SK-N-SH (cell line): ENCODE measurements at regions not wholly inside any gene's neighbourhood (a gene's known extent, or its start where the extent isn't known, plus 50 kb on each side); places are given as distances from the start of the nearest gene placed in this dataset.

Experiments
- CTCF ChIA-PET: fragments of 300-600, 350-600 bp; formaldehyde crosslinking; extraction: SDS; loops from one replicate; lab custom pipeline; 2021; lab: Yijun Ruan, JAX
- POLR2A ChIA-PET: fragments of 350-600 bp; sonication (Branson Sonifier 250); formaldehyde crosslinking; extraction: SDS; loops from one replicate; lab custom pipeline; 2020; ENCODE audit warnings: antibody characterized with exemption, inconsistent platforms; lab: Yijun Ruan, JAX
- DNase-seq: peaks from one replicate; pipeline ENCODE4 v3.0.0; 2012
- H2AFZ ChIP-seq: fragments of 200-600 bp; sonication (generic); 2 replicates; pipeline ENCODE4 v1.8.1; 2016; ENCODE audit warnings: antibody characterized with exemption, mild to moderate bottlenecking, low read depth
- H3F3A ChIP-seq: fragments of 200-600 bp; sonication (generic); replicated peaks from 2 replicates; pipeline ENCODE3; 2016; ENCODE audit warnings: antibody characterized with exemption, mild to moderate bottlenecking; ENCODE audit not compliant: insufficient read depth
- H3K27ac ChIP-seq, 2 experiments: fragments of 200-500 bp in 1 of 2; fragments of 200-600 bp in 1 of 2; sonication (Bioruptor generic) in 1 of 2; sonication (generic), shearing (Covaris generic) in 1 of 2; 2 replicates each; pipeline versions ENCODE4 v1.5.1 to v1.6.1; 2014 to 2016; ENCODE audit warnings: low read depth in 2 of 2, inconsistent platforms in 1 of 2, low read length in 1 of 2, mild to moderate bottlenecking in 1 of 2, mixed read lengths in 1 of 2
- H3K27me3 ChIP-seq: fragments of 200-600 bp; sonication (generic), shearing (Covaris generic); 2 replicates; pipeline ENCODE4 v1.6.1; 2016; ENCODE audit warnings: mixed run types; ENCODE audit not compliant: insufficient read depth
- H3K36me3 ChIP-seq, 2 experiments: fragments of 200-500 bp in 1 of 2; fragments of 200-600 bp in 1 of 2; sonication (Bioruptor generic) in 1 of 2; sonication (generic) in 1 of 2; replicated peaks in 1 of 2; 2 replicates each; pipeline versions ENCODE3 to v1.5.1; 2014 to 2016; ENCODE audit warnings: low read length in 1 of 2, mild to moderate bottlenecking in 1 of 2; ENCODE audit not compliant: insufficient read depth in 2 of 2, control insufficient read depth in 1 of 2
- H3K4me1 ChIP-seq, 2 experiments: fragments of 200-500 bp in 1 of 2; fragments of 200-600 bp in 1 of 2; sonication (Bioruptor generic) in 1 of 2; sonication (generic), shearing (Covaris generic) in 1 of 2; 2 replicates each; pipeline versions ENCODE4 v1.5.1 to v1.6.1; 2014 to 2016; ENCODE audit warnings: low read depth in 1 of 2, low read length in 1 of 2, mixed run types in 1 of 2; ENCODE audit not compliant: insufficient read depth in 2 of 2, control insufficient read depth in 1 of 2
- H3K4me2 ChIP-seq: fragments of 200-600 bp; sonication (generic), shearing (Covaris generic); 2 replicates; pipeline ENCODE4 v1.6.1; 2017; ENCODE audit warnings: mixed run types
- H3K4me3 ChIP-seq, 2 experiments: fragments of 200-500 bp in 1 of 2; fragments of 200-600 bp in 1 of 2; sonication (Bioruptor generic) in 1 of 2; sonication (generic), shearing (Covaris generic) in 1 of 2; 2 replicates each; pipeline versions ENCODE4 v1.5.1 to v1.8.1; 2014 to 2016; ENCODE audit warnings: low read depth in 2 of 2, inconsistent platforms in 1 of 2, low read length in 1 of 2, mild to moderate bottlenecking in 1 of 2, mixed read lengths in 1 of 2, moderate library complexity in 1 of 2
- H3K79me2 ChIP-seq: fragments of 200-600 bp; sonication (generic); 2 replicates; pipeline ENCODE4 v1.8.1; 2017; ENCODE audit warnings: mild to moderate bottlenecking; ENCODE audit not compliant: insufficient read depth
- H3K9ac ChIP-seq: fragments of 200-600 bp; sonication (generic); 2 replicates; pipeline ENCODE4 v1.6.1; 2017; ENCODE audit warnings: mixed run types
- H3K9me2 ChIP-seq: fragments of 200-600 bp; sonication (generic); 2 replicates; pipeline ENCODE4 v1.6.1; 2017; ENCODE audit warnings: mixed run types
- H3K9me3 ChIP-seq: fragments of 200-600 bp; sonication (generic); 2 replicates; pipeline ENCODE4 v1.6.1; 2017; ENCODE audit warnings: mixed run types, mild to moderate bottlenecking, moderate library complexity
- H4K20me1 ChIP-seq: fragments of 200-600 bp; sonication (generic); 2 replicates; pipeline ENCODE4 v1.6.1; 2017; ENCODE audit warnings: mild to moderate bottlenecking, mixed run types; ENCODE audit not compliant: insufficient read depth
- CHD2 ChIP-seq: fragments of 150-350 bp; IDR thresholded peaks from 2 replicates; pipeline ENCODE4 v1.6.1; 2018; ENCODE audit warnings: low read length; ENCODE audit not compliant: partially characterized antibody
- EP300 ChIP-seq, 2 experiments: IDR thresholded peaks; 2 replicates each; pipeline versions ENCODE4 v1.4.0 to v1.6.1; 2012; ENCODE audit warnings: borderline replicate concordance in 1 of 2, low read depth in 1 of 2, low read length in 1 of 2
- EZH2phosphoT487 ChIP-seq: fragments of 200-600 bp; sonication (generic); IDR thresholded peaks from 2 replicates; pipeline ENCODE4 v1.6.1; 2017; ENCODE audit warnings: low read depth, mixed run types, mild to moderate bottlenecking, antibody characterized with exemption, moderate library complexity, borderline replicate concordance
- FOSL2 ChIP-seq: IDR thresholded peaks from 2 replicates; pipeline ENCODE4 v1.4.0; 2012; ENCODE audit warnings: low read depth, mild to moderate bottlenecking, moderate library complexity, borderline replicate concordance
- FOXM1 ChIP-seq: IDR thresholded peaks from 2 replicates; pipeline ENCODE4 v1.4.0; 2012; ENCODE audit warnings: low read depth, mild to moderate bottlenecking
- GABPA ChIP-seq: IDR thresholded peaks from 2 replicates; pipeline ENCODE4 v1.4.0; 2012; ENCODE audit warnings: low read depth, mild to moderate bottlenecking
- IRF3 ChIP-seq: fragments of 150-350 bp; IDR thresholded peaks from 2 replicates; pipeline ENCODE4 v1.6.1; 2016; ENCODE audit warnings: mild to moderate bottlenecking, low read depth, low read length
- JUND ChIP-seq: IDR thresholded peaks from 2 replicates; pipeline ENCODE4 v1.4.0; 2012
- NFIC ChIP-seq: IDR thresholded peaks from 2 replicates; pipeline ENCODE4 v1.4.0; 2012; ENCODE audit warnings: borderline replicate concordance
- NRF1 ChIP-seq: IDR thresholded peaks from 2 replicates; pipeline ENCODE4 v1.6.1; 2012; ENCODE audit warnings: low read depth, mild to moderate bottlenecking, low read length
- PBX3 ChIP-seq: IDR thresholded peaks from 2 replicates; pipeline ENCODE4; 2012
- POLR2AphosphoS5 ChIP-seq: IDR thresholded peaks from 2 replicates; pipeline ENCODE4 v1.6.1; 2012; ENCODE audit warnings: low read depth, low read length
- RCOR1 ChIP-seq: fragments of 150-350 bp; IDR thresholded peaks from 2 replicates; pipeline ENCODE4 v1.6.1; 2017; ENCODE audit warnings: antibody characterized with exemption, low read length
- REST ChIP-seq: IDR thresholded peaks from 2 replicates; pipeline ENCODE4 v1.6.1; 2012; ENCODE audit warnings: mild to moderate bottlenecking, low read depth, low read length, moderate library complexity
- SMC3 ChIP-seq: IDR thresholded peaks from 2 replicates; pipeline ENCODE4 v1.6.1; 2012; ENCODE audit warnings: low read depth, low read length, improper control_type of control experiment
- TCF12 ChIP-seq: IDR thresholded peaks from 2 replicates; pipeline ENCODE4 v1.4.0; 2012
- WGBS: methylation state at CpG from one replicate; pipeline ENCODE4 v1.1.6; 2017; ENCODE audit warnings: low lambda C conversion rate; 5-methylcytosine and 5-hydroxymethylcytosine counted together
- TF ChIP-seq, protein P1 (sequence below): fragments of 150-350 bp; IDR thresholded peaks from 2 replicates; pipeline ENCODE4 v1.6.1; 2017; ENCODE audit warnings: antibody characterized with exemption, low read length, low read depth, borderline replicate concordance

- TF ChIP-seq EZH2phosphoT487 (no peak), POLR2AphosphoS5 (no peak), TCF12 (no peak), FOSL2 (no peak)
- TF ChIP-seq, protein P1, sequence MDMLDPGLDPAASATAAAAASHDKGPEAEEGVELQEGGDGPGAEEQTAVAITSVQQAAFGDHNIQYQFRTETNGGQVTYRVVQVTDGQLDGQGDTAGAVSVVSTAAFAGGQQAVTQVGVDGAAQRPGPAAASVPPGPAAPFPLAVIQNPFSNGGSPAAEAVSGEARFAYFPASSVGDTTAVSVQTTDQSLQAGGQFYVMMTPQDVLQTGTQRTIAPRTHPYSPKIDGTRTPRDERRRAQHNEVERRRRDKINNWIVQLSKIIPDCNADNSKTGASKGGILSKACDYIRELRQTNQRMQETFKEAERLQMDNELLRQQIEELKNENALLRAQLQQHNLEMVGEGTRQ, result no peak
- TF ChIP-seq, all 33 proteins: peak for 0
These were observed 402.2 kb upstream of the PLXNA2 start (continued) for GRCh38 chr1:208646431-208646830.

DNA sequence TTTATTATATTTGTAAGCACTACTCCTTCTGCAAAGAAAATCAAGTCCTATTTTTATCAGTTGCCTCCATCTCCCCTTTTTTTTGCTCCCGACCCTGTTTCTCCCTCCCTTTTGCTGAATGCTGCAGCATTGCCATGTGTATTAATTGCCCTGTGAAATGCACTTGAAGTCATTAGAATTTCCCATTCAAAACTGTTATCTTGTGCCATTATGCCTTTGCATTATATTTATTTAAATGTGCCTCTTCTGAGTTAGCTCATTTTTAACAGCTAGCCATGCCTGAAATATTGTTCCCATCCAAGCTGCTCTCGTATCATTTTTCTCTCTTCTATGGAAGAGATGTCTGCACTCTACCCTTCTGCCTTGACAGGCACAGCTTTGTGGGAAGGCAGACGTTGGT is 404.0 kb upstream of the PLXNA2 start:
- ChIA-PET POLR2A (no interaction called here), CTCF (interaction anchor here (0.6 to 1.6 kb wide), 3 partner anchors 10 to 601 kb away, joined by 3 to 4 read pairs (median 4); no protein-coding TSS in a partner anchor)
- H3K36me3 ChIP-seq, result no peaks in the 10 kb centered on the region
- no peaks in the 10 kb centered on the region for H3K9me2 ChIP-seq
- no peaks in the 10 kb centered on the region for H3K27me3 ChIP-seq
- no peak overlapping the region for H2AFZ ChIP-seq
- peaks cover 0 to 19% of the 10 kb centered on the region in 2 experiments; a peak in 2 of 4 replicates for H3K4me1 ChIP-seq
- no peak overlapping the region for H3K4me2 ChIP-seq
- H3K79me2 ChIP-seq, result no peaks in the 10 kb centered on the region
- H4K20me1 ChIP-seq, result no peaks in the 10 kb centered on the region
- WGBS, result 41% methylated on average over 3 of the region's 3 CpGs
- no peak overlapping the region for H3K4me3 ChIP-seq
- TF ChIP-seq GABPA, result no peak
- TF ChIP-seq NRF1, result no peak
- no peak for TF ChIP-seq EP300 (IDR thresholded peaks at IDR 0.05; ENCODE audit: borderline replicate concordance in 1 of 2, low read depth in 1 of 2, low read length in 1 of 2)
- no peak for TF ChIP-seq IRF3
- TF ChIP-seq CHD2, result no peak
- TF ChIP-seq NFIC, result no peak
- TF ChIP-seq FOXM1, result no peak
- TF ChIP-seq REST, result no peak
- no peak for TF ChIP-seq JUND
- TF ChIP-seq PBX3, result no peak
- TF ChIP-seq SMC3, result no peak
- no peak for TF ChIP-seq RCOR1
- H3F3A ChIP-seq, result no peaks in the 10 kb centered on the region
- DNase-seq, result no peak
- no peak overlapping the region for H3K27ac ChIP-seq
- no peaks in the 10 kb centered on the region for H3K9me3 ChIP-seq
- H3K9ac ChIP-seq, result no peak overlapping the region
